Lung (tissue), 11 donors: ENCODE measurements at regions not wholly inside any gene's neighbourhood (a gene's known extent, or its start where the extent isn't known, plus 50 kb on each side); places are given as distances from the start of the nearest gene placed in this dataset.
A peak's percentile ranks its signal among the peaks of the same experiment; 100 is the strongest.

Experiments
- ATAC-seq: fragments of 200-7000 bp; cut with Tn5 transposase; one replicate; pipeline ENCODE4 v1.9.1; 2020; ENCODE audit warnings: moderate number of reproducible peaks; ENCODE audit not compliant: insufficient read depth, low FRiP score
- DNase-seq, 3 donors: peaks; one replicate each; pipeline ENCODE4 v3.0.0-alpha.2; 2013 to 2017
- H3K27ac ChIP-seq, 2 donors: one replicate each; pipeline ENCODE4 v1.5.1; 2013; ENCODE audit warnings: mild to moderate bottlenecking in 2 of 2, moderate library complexity in 2 of 2, control low read depth in 1 of 2, inconsistent platforms in 1 of 2, low read depth in 1 of 2, low read length in 1 of 2
- H3K27me3 ChIP-seq, 3 donors: one replicate each; pipeline ENCODE4 v1.5.1; 2013; ENCODE audit warnings: low read length in 2 of 3; ENCODE audit not compliant: control insufficient read depth in 3 of 3, insufficient read depth in 3 of 3
- H3K36me3 ChIP-seq, 4 donors: one replicate each; pipeline ENCODE4 v1.5.1; 2013; ENCODE audit warnings: low read length in 4 of 4, mild to moderate bottlenecking in 1 of 4, moderate library complexity in 1 of 4; ENCODE audit not compliant: control insufficient read depth in 4 of 4, insufficient read depth in 4 of 4
- H3K4me1 ChIP-seq, 5 donors: one replicate each; pipeline ENCODE4 v1.5.1; 2013; ENCODE audit warnings: low read length in 5 of 5, mild to moderate bottlenecking in 2 of 5, moderate library complexity in 1 of 5; ENCODE audit not compliant: control insufficient read depth in 5 of 5, insufficient read depth in 5 of 5
- H3K4me3 ChIP-seq: one replicate; pipeline ENCODE4 v1.5.1; 2013; ENCODE audit warnings: mild to moderate bottlenecking, control low read depth, moderate library complexity
- H3K9ac ChIP-seq, 2 donors: one replicate each; pipeline ENCODE4 v1.5.1; 2013; ENCODE audit warnings: low read length in 2 of 2, control low read depth in 1 of 2; ENCODE audit not compliant: insufficient read depth in 1 of 2
- H3K9me3 ChIP-seq, 4 donors: one replicate each; pipeline ENCODE4 v1.5.1; 2013; ENCODE audit warnings: low read length in 3 of 4, mild to moderate bottlenecking in 1 of 4, moderate library complexity in 1 of 4; ENCODE audit not compliant: control insufficient read depth in 4 of 4, insufficient read depth in 3 of 4
- CTCF ChIP-seq: IDR thresholded peaks from 2 replicates; pipeline ENCODE4 v1.5.1; 2012; ENCODE audit warnings: mild to moderate bottlenecking; ENCODE audit errors: control extremely low read depth, extremely low read depth
- WGBS, 2 donors: extraction: QIAGEN DNeasy Blood & Tissue Kit; methylation state at CpG; one replicate each; pipeline ENCODE4 v1.1.7; 2013; 5-methylcytosine and 5-hydroxymethylcytosine counted together
- donor health status: control.
- donor health status: control.
- donor health status: Bipolar disorder and iron deficiency.
- donor health status: healthy.
- donor health status: DM: yes; HTN: yes; CAD: no.

DNA sequence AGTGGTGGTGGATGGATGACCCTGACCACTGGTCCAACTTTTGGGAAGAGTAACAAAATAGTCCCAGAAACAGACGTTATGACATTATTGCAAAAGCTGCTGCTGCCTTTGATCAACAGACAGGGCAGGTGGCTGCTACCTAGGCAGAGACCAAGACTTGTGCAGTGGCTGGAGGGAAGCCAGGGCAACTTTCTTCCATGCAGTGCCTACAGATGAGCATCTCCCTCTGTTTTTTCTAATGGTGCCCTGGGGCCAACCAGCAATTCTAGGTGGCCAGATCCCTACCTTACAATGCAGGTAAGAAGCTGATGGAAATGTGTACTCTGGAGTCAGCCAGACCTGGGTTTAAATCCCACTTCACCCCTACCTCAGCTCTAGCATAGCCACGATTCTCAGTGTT is 283.1 kb upstream of the POU3F1 start:
- H3K9me3 ChIP-seq = peaks cover 0 to 4% (median 2%) of the 10 kb centered on the region in 4 donors
- H3K36me3 ChIP-seq = no peaks in the 10 kb centered on the region
- TF ChIP-seq CTCF = no peak
- peaks cover 0 to 2% (median 0%) of the 10 kb centered on the region in 3 donors for H3K27me3 ChIP-seq
- H3K27ac ChIP-seq = no peak overlapping the region
- 64 to 73% methylated on average over 2 of the region's 2 CpGs for WGBS, 2 donors
- DNase-seq = no peak
- no peak overlapping the region for H3K4me3 ChIP-seq
- peaks cover 0 to 5% (median 0%) of the 10 kb centered on the region in 5 donors for H3K4me1 ChIP-seq
- H3K9ac ChIP-seq = no peak overlapping the region
- no peak for ATAC-seq

- no peak for ATAC-seq
- TF ChIP-seq CTCF = no peak
These were observed 281.9 kb upstream of the POU3F1 start for GRCh38 chr1:38328278-38329035.

GRCh38 chr1:38327559-38327973 is 281.0 kb upstream of the POU3F1 start:
- no peaks in the 10 kb centered on the region for H3K36me3 ChIP-seq
- peaks cover 0 to 4% (median 2%) of the 10 kb centered on the region in 4 donors for H3K9me3 ChIP-seq
- DNase-seq (peak; percentile 52 to 69 (median 67)), ATAC-seq (no peak)
- peaks cover 0 to 2% (median 0%) of the 10 kb centered on the region in 3 donors for H3K27me3 ChIP-seq
- H3K4me1 ChIP-seq = peaks cover 0 to 5% (median 0%) of the 10 kb centered on the region in 5 donors
- no peak overlapping the region for H3K27ac ChIP-seq
- WGBS, 2 donors = 42 to 84% methylated on average over 2 of the region's 2 CpGs
- no peak overlapping the region for H3K4me3 ChIP-seq
- no peak overlapping the region for H3K9ac ChIP-seq
- no peak for TF ChIP-seq CTCF

More at GRCh38 chr1:38328278-38329035, 281.9 kb upstream of the POU3F1 start:
- DNase-seq = no peak
- no peak overlapping the region for H3K9ac ChIP-seq
- H3K27ac ChIP-seq = no peak overlapping the region
- 75 to 85% methylated on average over 10 of the region's 10 CpGs for WGBS, 2 donors
- peaks cover 0 to 5% (median 0%) of the 10 kb centered on the region in 5 donors for H3K4me1 ChIP-seq
- H3K36me3 ChIP-seq = no peaks in the 10 kb centered on the region
- H3K27me3 ChIP-seq = peaks cover 0 to 2% (median 0%) of the 10 kb centered on the region in 3 donors
- H3K4me3 ChIP-seq = no peak overlapping the region
- H3K9me3 ChIP-seq = peaks cover 0 to 4% (median 2%) of the 10 kb centered on the region in 4 donors
